HFF-Myc (cell line): ENCODE measurements at regions not wholly inside any gene's neighbourhood (a gene's known extent, or its start where the extent isn't known, plus 50 kb on each side); places are given as distances from the start of the nearest gene placed in this dataset.
"Not testable (repeated sequence)": the region's sequence is repeated elsewhere in the genome, so short reads cannot be mapped to it uniquely, and the experiment has no call there.

Experiments
- DNase-seq: peaks from one replicate; pipeline ENCODE4 v3.0.0-alpha.2; 2011; ENCODE audit warnings: low read depth; ENCODE audit errors: extremely low read depth
- H3K4me3 ChIP-seq: replicated peaks from 2 replicates; pipeline ENCODE4 v1.5.1; 2011; ENCODE audit warnings: low read depth, mild to moderate bottlenecking, control low read depth, low read length
- TF ChIP-seq, protein P1 (sequence below): IDR thresholded peaks from 2 replicates; pipeline ENCODE4 v1.5.1; 2012; ENCODE audit warnings: mild to moderate bottlenecking, low read depth, low read length, control low read depth; ENCODE audit errors: missing control alignments

DNA sequence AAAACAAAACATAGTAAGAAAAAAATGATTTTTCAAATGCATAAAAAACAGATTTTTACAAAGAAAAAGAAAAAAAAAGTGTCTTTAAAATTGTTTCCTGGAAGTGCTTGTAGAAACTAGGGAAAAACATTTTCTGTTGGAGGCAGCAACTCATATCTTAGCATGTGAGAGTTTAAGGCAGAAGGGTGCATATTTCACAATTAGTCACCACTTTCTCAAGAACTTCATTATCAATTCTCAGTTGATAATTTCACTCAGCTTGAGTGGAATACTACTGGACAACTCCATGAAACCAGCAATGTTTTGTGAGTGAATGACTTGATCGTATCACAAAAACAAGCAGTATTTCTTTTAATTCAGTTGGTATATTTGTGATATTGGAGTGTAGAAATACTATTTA is 508.3 kb upstream of the DAB2 start:
- TF ChIP-seq, protein P1, sequence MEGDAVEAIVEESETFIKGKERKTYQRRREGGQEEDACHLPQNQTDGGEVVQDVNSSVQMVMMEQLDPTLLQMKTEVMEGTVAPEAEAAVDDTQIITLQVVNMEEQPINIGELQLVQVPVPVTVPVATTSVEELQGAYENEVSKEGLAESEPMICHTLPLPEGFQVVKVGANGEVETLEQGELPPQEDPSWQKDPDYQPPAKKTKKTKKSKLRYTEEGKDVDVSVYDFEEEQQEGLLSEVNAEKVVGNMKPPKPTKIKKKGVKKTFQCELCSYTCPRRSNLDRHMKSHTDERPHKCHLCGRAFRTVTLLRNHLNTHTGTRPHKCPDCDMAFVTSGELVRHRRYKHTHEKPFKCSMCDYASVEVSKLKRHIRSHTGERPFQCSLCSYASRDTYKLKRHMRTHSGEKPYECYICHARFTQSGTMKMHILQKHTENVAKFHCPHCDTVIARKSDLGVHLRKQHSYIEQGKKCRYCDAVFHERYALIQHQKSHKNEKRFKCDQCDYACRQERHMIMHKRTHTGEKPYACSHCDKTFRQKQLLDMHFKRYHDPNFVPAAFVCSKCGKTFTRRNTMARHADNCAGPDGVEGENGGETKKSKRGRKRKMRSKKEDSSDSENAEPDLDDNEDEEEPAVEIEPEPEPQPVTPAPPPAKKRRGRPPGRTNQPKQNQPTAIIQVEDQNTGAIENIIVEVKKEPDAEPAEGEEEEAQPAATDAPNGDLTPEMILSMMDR = no peak
- H3K4me3 ChIP-seq = no peak overlapping the region
- DNase-seq = no peak

DNA sequence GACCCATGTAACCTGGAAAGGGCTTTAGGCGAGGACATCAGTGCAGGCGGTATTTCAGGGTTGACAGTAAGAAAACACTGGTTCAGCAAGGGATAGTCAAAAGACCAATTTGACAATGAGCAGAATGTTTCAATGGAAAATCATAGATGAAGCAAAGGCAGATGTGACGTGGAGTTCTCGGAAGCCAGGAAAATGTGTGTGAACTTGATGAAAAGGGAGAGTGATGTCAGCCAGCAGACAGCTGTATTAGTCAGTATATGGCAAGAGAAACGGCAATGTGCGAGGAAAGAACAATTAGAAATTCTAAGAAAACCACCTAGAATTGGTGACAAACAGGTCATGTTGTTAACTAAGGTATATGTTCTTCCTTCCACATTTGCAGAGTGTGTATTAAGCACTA is 503.9 kb upstream of the DAB2 start:
- TF ChIP-seq, protein P1 = no peak
- H3K4me3 ChIP-seq = no peak overlapping the region
- no peak for DNase-seq

DNA sequence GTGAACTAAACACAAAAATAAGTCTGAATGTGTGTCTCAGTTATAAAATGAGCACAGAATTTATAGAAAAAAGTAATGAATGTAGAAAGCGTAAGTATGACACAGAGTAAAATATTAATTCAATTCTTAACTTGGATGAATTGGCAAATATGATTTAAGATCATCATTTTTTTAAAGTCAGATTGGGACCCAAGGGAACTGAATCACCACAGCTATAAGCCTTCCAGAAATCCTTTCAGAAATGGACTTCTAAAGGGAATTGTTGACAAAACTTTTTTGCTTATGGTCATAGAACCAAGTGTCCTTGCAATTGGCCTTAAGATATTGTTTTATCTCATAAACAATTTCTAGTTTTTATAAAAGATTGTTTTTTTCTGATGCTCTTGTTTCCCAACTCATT is 495.1 kb upstream of the DAB2 start:
- TF ChIP-seq, protein P1 = no peak
- no peak for DNase-seq

DNA sequence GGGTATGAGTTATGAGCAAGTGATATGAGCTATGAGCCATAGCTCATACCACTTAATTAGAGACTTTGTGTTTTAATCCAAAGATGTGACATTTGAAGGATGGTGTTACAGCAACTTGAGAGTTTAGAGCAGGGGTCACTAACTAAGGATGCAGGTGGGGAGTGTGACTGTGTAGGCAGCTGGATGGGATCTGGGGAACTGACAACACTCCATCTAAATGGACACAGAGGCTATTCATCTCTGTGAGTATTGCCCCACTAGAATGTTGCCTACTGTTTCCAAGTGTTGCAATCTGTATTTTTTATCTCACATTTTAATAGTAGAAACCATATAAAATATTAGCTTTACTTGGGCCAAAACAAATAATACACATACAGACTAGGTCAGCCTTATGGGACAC is 488.1 kb upstream of the DAB2 start:
- TF ChIP-seq, protein P1 = no peak

More for the DNA sequence above, 495.1 kb upstream of the DAB2 start:
- no peak overlapping the region for H3K4me3 ChIP-seq

DNA sequence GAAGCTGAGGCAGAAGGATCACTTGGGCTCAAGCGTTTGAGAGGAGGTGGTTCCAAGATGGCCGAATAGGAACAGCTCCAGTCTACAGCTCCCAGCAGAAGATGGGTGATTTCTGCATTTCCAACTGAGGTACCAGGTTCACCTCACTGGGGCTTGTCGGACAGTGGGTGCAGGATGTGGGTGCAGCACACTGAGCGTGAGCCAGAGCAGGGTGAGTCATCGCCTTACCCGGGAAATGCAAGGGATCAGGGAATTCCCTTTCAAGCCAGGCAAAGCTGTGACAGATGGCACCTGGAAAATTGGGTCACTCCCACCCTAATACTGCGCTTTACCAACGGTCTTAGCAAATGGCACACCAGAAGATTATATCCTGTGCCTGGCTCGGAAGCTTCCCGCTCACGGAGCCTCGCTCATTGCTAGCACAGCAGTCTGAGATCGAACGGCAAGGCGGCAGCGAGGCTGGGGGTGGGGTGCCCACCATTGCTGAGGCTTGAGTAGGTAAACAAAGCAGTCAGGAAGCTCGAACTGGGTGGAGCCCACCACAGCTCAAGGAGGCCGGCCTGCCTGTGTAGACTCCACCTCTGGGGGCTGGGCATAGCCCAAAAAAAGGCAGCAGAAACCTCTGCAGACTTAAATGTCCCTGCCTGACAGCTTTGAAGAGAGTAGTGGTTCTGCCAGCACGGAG is 482.6 kb upstream of the DAB2 start:
- H3K4me3 ChIP-seq, DNase-seq: not testable (repeated sequence)

More for the DNA sequence above, 488.1 kb upstream of the DAB2 start:
- no peak overlapping the region for H3K4me3 ChIP-seq
- no peak for DNase-seq

DNA sequence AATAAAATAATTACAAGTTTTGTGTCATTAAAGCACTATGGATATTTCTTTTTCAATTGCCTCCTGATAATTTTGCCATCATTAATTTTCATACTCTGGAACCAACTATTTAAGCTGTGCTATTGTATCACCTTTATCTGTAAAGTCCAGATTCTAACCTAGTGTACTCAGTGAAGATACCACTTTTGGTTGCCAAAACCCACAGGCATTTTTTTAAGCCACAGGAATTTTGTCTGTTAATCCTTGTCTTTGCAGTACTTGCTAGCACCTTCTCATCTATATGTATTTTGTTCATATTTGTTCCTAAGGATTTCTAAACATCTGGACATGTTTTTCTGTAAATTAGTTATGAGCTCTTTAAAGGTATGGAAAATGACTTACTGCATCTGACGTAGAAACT is 481.4 kb upstream of the DAB2 start:
- TF ChIP-seq, protein P1 = no peak
- H3K4me3 ChIP-seq = no peak overlapping the region
- DNase-seq = peak; percentile 5

DNA sequence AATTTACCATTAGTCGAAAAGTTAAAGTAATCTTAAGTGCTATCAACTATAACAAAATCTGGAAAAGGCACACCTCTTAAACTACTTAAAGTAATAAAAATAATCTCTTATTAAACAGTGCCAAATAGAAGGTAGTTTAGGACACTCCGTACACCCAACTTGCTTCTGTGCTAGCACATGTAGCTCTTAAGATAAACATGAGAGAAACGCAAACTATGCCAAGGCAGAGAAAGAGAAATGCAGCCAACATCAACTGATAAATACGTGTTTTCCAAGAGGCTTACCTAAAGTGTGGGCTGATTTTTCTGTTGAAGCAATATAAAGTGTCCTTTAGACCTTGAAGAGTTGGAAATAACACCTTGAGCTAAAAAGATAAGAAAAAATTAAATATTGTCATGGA is 480.6 kb upstream of the DAB2 start:
- DNase-seq = no peak
- no peak overlapping the region for H3K4me3 ChIP-seq
- TF ChIP-seq, protein P1 = no peak
